Caco-2 (cell line): ENCODE measurements at regions not wholly inside any gene's neighbourhood (a gene's known extent, or its start where the extent isn't known, plus 50 kb on each side); places are given as distances from the start of the nearest gene placed in this dataset.

ENCODE experiments used
- BruUV-seq: library from RNA; stranded (reverse); fragments of 400-500 nt; replicated peaks from 2 replicates; lab custom pipeline; 2021; lab: Mats Ljungman, UMichigan
- CTCF ChIA-PET: fragments of 300-600 bp; sonication (Branson Sonifier 250); formaldehyde crosslinking; loops from one replicate; lab custom pipeline; 2022; ENCODE audit warnings: antibody characterized with exemption; lab: Charles Lee
- POLR2A ChIA-PET: fragments of 300-600 bp; sonication (Branson Sonifier 250); formaldehyde crosslinking; loops from one replicate; lab custom pipeline; 2022; ENCODE audit warnings: antibody characterized with exemption; lab: Charles Lee
- DNase-seq, 2 experiments: peaks; one replicate each; pipeline versions ENCODE4 v3.0.0 to v3.0.0-alpha.2; 2020 to 2022
- H3K27me3 ChIP-seq: replicated peaks from 2 replicates; pipeline ENCODE4 v1.6.0; 2011; ENCODE audit warnings: low read length; ENCODE audit not compliant: control insufficient read depth, insufficient read depth
- H3K36me3 ChIP-seq: 2 replicates; pipeline ENCODE4 v1.5.1; 2011; ENCODE audit warnings: low read length; ENCODE audit not compliant: control insufficient read depth, insufficient read depth
- H3K4me1 ChIP-seq: fragments of 250-450 bp; sonication (Bioruptor Pico); 2 replicates; pipeline ENCODE4 v1.5.1; 2020; ENCODE audit warnings: mild to moderate bottlenecking
- H3K4me3 ChIP-seq: 2 replicates; pipeline ENCODE4 v1.5.1; 2011; ENCODE audit warnings: low read depth, mild to moderate bottlenecking, control low read depth, low read length
- H3K9me3 ChIP-seq: fragments of 250-450 bp; sonication (Bioruptor Pico); 2 replicates; pipeline ENCODE4 v1.5.1; 2020; ENCODE audit warnings: mild to moderate bottlenecking, moderate library complexity
- H3K27ac Mint-ChIP-seq: one replicate; pipeline ENCODE4 v1.8.0; 2022; ENCODE audit warnings: mixed read lengths; ENCODE audit not compliant: unreplicated experiment
- H3K27me3 Mint-ChIP-seq: one replicate; pipeline ENCODE4 v1.8.0; 2022; ENCODE audit warnings: mixed read lengths; ENCODE audit not compliant: insufficient read depth, unreplicated experiment
- H3K36me3 Mint-ChIP-seq: one replicate; pipeline ENCODE4 v1.8.0; 2022; ENCODE audit warnings: mild to moderate bottlenecking, mixed read lengths; ENCODE audit not compliant: insufficient read depth, unreplicated experiment
- H3K4me1 Mint-ChIP-seq: one replicate; pipeline ENCODE4 v1.8.0; 2022; ENCODE audit warnings: low read depth, mixed read lengths; ENCODE audit not compliant: unreplicated experiment
- H3K4me3 Mint-ChIP-seq: one replicate; pipeline ENCODE4 v1.8.0; 2022; ENCODE audit warnings: mild to moderate bottlenecking, moderate library complexity, mixed read lengths; ENCODE audit not compliant: unreplicated experiment
- H3K9me3 Mint-ChIP-seq: one replicate; pipeline ENCODE4 v1.8.0; 2022; ENCODE audit warnings: mixed read lengths; ENCODE audit not compliant: unreplicated experiment
- CTCF ChIP-seq, 2 experiments: fragments of 200-600 bp in 1 of 2; IDR thresholded peaks; 1 replicate in 1 of 2; 2 replicates in 1 of 2; pipeline versions ENCODE4 v1.5.1 to v1.8.0; 2011 to 2022; ENCODE audit warnings: antibody characterized with exemption in 1 of 2, control low read depth in 1 of 2, inconsistent platforms in 1 of 2, low read depth in 1 of 2, low read length in 1 of 2, mild to moderate bottlenecking in 1 of 2, moderate library complexity in 1 of 2; ENCODE audit not compliant: insufficient read depth in 1 of 2, severe bottlenecking in 1 of 2, unreplicated experiment in 1 of 2
- intact Hi-C: fragments of 100-400 bp; cut with micrococcal nuclease; formaldehyde crosslinking; loops from one replicate; pipeline ENCODE4 v1.10.0; 2022; ENCODE audit not compliant: unreplicated experiment

- CTCF ChIA-PET, result no interaction called here
- Histone ChIP-seq H3K4me1 (no peaks in the 10 kb centered on the region), H3K27me3 (no peaks in the 10 kb centered on the region), H3K36me3 (no peaks in the 10 kb centered on the region), H3K9me3 (peaks cover 7% of the 10 kb centered on the region), H3K4me3 (no peak overlapping the region)
- BruUV-seq, result no TSS peak
- Mint-ChIP-seq H3K4me3 (no peak overlapping the region), H3K4me1 (no peaks in the 10 kb centered on the region), H3K27me3 (peaks cover 18% of the 10 kb centered on the region), H3K9me3 (peaks cover 21% of the 10 kb centered on the region), H3K27ac (no peak overlapping the region), H3K36me3 (no peaks in the 10 kb centered on the region)
- no peak for TF ChIP-seq CTCF (IDR thresholded peaks at IDR 0.05; ENCODE audit: insufficient read depth in 1 of 2, low read depth in 1 of 2, low read length in 1 of 2, severe bottlenecking in 1 of 2, unreplicated experiment in 1 of 2)
- DNase-seq, result no peak
- POLR2A ChIA-PET, result no interaction called here
- intact Hi-C loops, result no loop called here
Observed at GRCh38 chr5:167851416-167851815, 440.0 kb upstream of the WWC1 start.

GRCh38 chr5:167852515-167852914, 438.9 kb upstream of the WWC1 start:
- intact Hi-C loops, result no loop called here
- Histone ChIP-seq H3K9me3 (peaks cover 7% of the 10 kb centered on the region), H3K4me1 (no peaks in the 10 kb centered on the region), H3K27me3 (no peaks in the 10 kb centered on the region), H3K36me3 (no peaks in the 10 kb centered on the region), H3K4me3 (no peak overlapping the region)
- H3K27ac Mint-ChIP-seq, result no peak overlapping the region
- no peak for TF ChIP-seq CTCF (IDR thresholded peaks at IDR 0.05; ENCODE audit: insufficient read depth in 1 of 2, low read depth in 1 of 2, low read length in 1 of 2, severe bottlenecking in 1 of 2, unreplicated experiment in 1 of 2)
- DNase-seq, result no peak
- ChIA-PET POLR2A (no interaction called here), CTCF (no interaction called here)
- BruUV-seq, result no TSS peak
- H3K4me3 Mint-ChIP-seq, result no peak overlapping the region
- H3K4me1 Mint-ChIP-seq, result no peaks in the 10 kb centered on the region
- H3K36me3 Mint-ChIP-seq, result no peaks in the 10 kb centered on the region
- peaks cover 11% of the 10 kb centered on the region for H3K27me3 Mint-ChIP-seq
- peaks cover 21% of the 10 kb centered on the region for H3K9me3 Mint-ChIP-seq

GRCh38 chr5:167853421-167853820, 438.0 kb upstream of the WWC1 start:
- TF ChIP-seq CTCF (IDR thresholded peaks at IDR 0.05; ENCODE audit: insufficient read depth in 1 of 2, low read depth in 1 of 2, low read length in 1 of 2, severe bottlenecking in 1 of 2, unreplicated experiment in 1 of 2), result no peak
- Mint-ChIP-seq H3K27ac (no peak overlapping the region), H3K4me3 (no peak overlapping the region), H3K4me1 (no peaks in the 10 kb centered on the region), H3K36me3 (no peaks in the 10 kb centered on the region), H3K9me3 (peaks cover 21% of the 10 kb centered on the region), H3K27me3 (peaks cover 11% of the 10 kb centered on the region)
- no peak for DNase-seq
- Histone ChIP-seq H3K9me3 (peaks cover 7% of the 10 kb centered on the region), H3K27me3 (no peaks in the 10 kb centered on the region), H3K36me3 (no peaks in the 10 kb centered on the region), H3K4me1 (no peaks in the 10 kb centered on the region), H3K4me3 (no peak overlapping the region)
- no TSS peak for BruUV-seq
- POLR2A ChIA-PET, result no interaction called here
- intact Hi-C loops, result no loop called here
- CTCF ChIA-PET, result no interaction called here
